ENCODE measurements at regions not wholly inside any gene's neighbourhood (a gene's known extent, or its start where the extent isn't known, plus 50 kb on each side); places are given as distances from the start of the nearest gene placed in this dataset.

DNA sequence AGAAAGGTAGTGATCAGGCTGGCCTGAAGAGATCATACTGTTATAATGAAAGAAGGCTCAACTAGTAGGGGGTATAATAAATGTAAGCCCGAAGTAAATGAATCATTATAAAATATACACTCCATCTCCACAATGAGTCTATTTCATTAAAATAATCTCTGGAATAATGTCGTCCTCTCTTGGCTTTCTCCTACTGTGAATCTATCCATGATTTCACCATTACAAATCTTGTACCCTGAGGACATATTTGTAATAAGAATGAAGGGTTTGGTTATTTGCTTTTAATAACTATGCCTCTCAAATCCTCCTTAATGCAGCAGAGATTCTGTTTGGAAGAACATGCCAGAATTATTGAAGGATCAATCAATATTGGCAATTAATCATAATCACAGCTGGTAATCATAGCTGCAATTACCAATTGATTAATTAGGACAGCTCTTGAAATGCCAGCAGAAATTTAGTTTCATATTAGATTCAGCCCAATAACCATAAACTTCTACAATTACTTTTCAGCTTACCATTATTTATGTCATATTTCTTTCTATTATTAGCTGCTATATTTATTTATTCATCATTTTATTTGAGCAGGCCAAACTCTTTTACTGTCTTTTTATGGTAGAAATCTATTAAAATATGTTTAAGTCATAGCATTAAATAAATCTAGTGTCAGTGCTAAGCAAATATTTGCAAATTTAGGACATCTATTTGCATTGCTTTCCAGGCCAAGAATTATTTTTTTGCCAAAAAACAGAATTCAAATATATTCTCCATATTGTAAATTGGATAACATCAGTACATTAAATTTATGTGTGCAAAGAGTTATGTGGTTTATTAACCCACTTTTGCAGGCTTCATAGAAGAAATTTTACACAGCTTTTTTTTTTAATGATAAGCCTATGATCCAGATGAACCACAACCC is 588.4 kb upstream of the LRRC4C start:
- no peaks in the 10 kb centered on the region for H3K9me3 ChIP-seq (ENCODE audit: insufficient read depth, low read length)
- H3K4me1 ChIP-seq (ENCODE audit: low read length): peaks cover 12% of the 10 kb centered on the region
- H3K27me3 ChIP-seq (ENCODE audit: low read depth, low read length): no peaks in the 10 kb centered on the region
- no peaks in the 10 kb centered on the region for H4K20me1 ChIP-seq (ENCODE audit: insufficient read depth, low read length)
- peak overlapping the region; percentile 18; the same call in 1 of the 2 replicates for H2AFZ ChIP-seq (ENCODE audit: low read depth, low read length)
- no peak overlapping the region for H3K9ac ChIP-seq (ENCODE audit: low read length)
- H3K79me2 ChIP-seq (ENCODE audit: low read length): no peaks in the 10 kb centered on the region
- no peaks in the 10 kb centered on the region for H3K36me3 ChIP-seq (replicated peaks; ENCODE audit: low read depth, low read length)
- no peak overlapping the region for H3K27ac ChIP-seq (ENCODE audit: low read length)
- H3K4me3 ChIP-seq (ENCODE audit: low read length): no peak overlapping the region
- H3K4me2 ChIP-seq (ENCODE audit: low read length): peak overlapping the region; percentile 33
- TF ChIP-seq, protein P1, sequence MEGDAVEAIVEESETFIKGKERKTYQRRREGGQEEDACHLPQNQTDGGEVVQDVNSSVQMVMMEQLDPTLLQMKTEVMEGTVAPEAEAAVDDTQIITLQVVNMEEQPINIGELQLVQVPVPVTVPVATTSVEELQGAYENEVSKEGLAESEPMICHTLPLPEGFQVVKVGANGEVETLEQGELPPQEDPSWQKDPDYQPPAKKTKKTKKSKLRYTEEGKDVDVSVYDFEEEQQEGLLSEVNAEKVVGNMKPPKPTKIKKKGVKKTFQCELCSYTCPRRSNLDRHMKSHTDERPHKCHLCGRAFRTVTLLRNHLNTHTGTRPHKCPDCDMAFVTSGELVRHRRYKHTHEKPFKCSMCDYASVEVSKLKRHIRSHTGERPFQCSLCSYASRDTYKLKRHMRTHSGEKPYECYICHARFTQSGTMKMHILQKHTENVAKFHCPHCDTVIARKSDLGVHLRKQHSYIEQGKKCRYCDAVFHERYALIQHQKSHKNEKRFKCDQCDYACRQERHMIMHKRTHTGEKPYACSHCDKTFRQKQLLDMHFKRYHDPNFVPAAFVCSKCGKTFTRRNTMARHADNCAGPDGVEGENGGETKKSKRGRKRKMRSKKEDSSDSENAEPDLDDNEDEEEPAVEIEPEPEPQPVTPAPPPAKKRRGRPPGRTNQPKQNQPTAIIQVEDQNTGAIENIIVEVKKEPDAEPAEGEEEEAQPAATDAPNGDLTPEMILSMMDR (IDR thresholded peaks at IDR 0.05; ENCODE audit: low read depth, low read length): no peak
- no peak for TF ChIP-seq EZH2phosphoT487 (IDR thresholded peaks at IDR 0.05; ENCODE audit: low read depth)

- Histone ChIP-seq H4K20me1 (ENCODE audit: insufficient read depth, low read length) (no peaks in the 10 kb centered on the region), H3K27me3 (ENCODE audit: low read depth, low read length) (no peaks in the 10 kb centered on the region), H3K79me2 (ENCODE audit: low read length) (no peaks in the 10 kb centered on the region), H3K4me1 (ENCODE audit: low read length) (peaks cover 12% of the 10 kb centered on the region), H3K9me3 (ENCODE audit: insufficient read depth, low read length) (no peaks in the 10 kb centered on the region), H3K36me3 (replicated peaks; ENCODE audit: low read depth, low read length) (no peaks in the 10 kb centered on the region), H3K9ac (ENCODE audit: low read length) (no peak overlapping the region), H3K27ac (ENCODE audit: low read length) (no peak overlapping the region), H3K4me2 (ENCODE audit: low read length) (no peak overlapping the region), H3K4me3 (ENCODE audit: low read length) (no peak overlapping the region), H2AFZ (ENCODE audit: low read depth, low read length) (no peak overlapping the region)
- TF ChIP-seq, protein P1 (IDR thresholded peaks at IDR 0.05; ENCODE audit: low read depth, low read length): no peak
- no peak for TF ChIP-seq EZH2phosphoT487 (IDR thresholded peaks at IDR 0.05; ENCODE audit: low read depth)
These were observed 589.7 kb upstream of the LRRC4C start for GRCh38 chr11:42049186-42049585.

DNA sequence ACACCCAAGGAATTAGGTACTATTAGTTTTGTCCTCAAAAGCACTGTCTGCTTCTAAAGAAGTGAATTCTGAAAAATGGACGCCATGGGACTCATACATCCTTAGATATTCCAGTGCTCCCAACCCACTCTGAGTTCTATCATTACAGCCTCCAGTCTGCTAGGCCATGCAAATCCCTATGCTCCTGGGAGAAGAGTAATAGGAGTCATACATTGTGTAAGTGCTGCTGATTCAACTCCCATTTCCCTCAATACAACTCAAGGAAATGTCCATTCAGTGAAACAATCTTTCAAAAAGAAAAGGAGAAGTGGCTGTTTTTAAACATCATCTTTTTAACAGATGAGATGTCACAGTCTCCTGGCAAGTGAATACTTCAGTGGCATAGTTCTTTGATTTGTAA is 590.2 kb upstream of the LRRC4C start:
- H3K9me3 ChIP-seq (ENCODE audit: insufficient read depth, low read length): no peaks in the 10 kb centered on the region
- H3K79me2 ChIP-seq (ENCODE audit: low read length): no peaks in the 10 kb centered on the region
- no peaks in the 10 kb centered on the region for H3K27me3 ChIP-seq (ENCODE audit: low read depth, low read length)
- no peak overlapping the region for H3K4me2 ChIP-seq (ENCODE audit: low read length)
- H3K4me1 ChIP-seq (ENCODE audit: low read length): peaks cover 12% of the 10 kb centered on the region
- H3K4me3 ChIP-seq (ENCODE audit: low read length): no peak overlapping the region
- H3K27ac ChIP-seq (ENCODE audit: low read length): no peak overlapping the region
- H3K9ac ChIP-seq (ENCODE audit: low read length): no peak overlapping the region
- no peaks in the 10 kb centered on the region for H3K36me3 ChIP-seq (replicated peaks; ENCODE audit: low read depth, low read length)
- H2AFZ ChIP-seq (ENCODE audit: low read depth, low read length): no peak overlapping the region
- H4K20me1 ChIP-seq (ENCODE audit: insufficient read depth, low read length): no peaks in the 10 kb centered on the region
- TF ChIP-seq EZH2phosphoT487 (IDR thresholded peaks at IDR 0.05; ENCODE audit: low read depth): no peak
- TF ChIP-seq, protein P1 (IDR thresholded peaks at IDR 0.05; ENCODE audit: low read depth, low read length): no peak

GRCh38 chr11:42054351-42054900 is 595.0 kb upstream of the LRRC4C start:
- Histone ChIP-seq H3K79me2 (ENCODE audit: low read length) (no peaks in the 10 kb centered on the region), H3K9me3 (ENCODE audit: insufficient read depth, low read length) (no peaks in the 10 kb centered on the region), H3K9ac (ENCODE audit: low read length) (no peak overlapping the region), H4K20me1 (ENCODE audit: insufficient read depth, low read length) (no peaks in the 10 kb centered on the region), H2AFZ (ENCODE audit: low read depth, low read length) (no peak overlapping the region), H3K27ac (ENCODE audit: low read length) (no peak overlapping the region), H3K36me3 (replicated peaks; ENCODE audit: low read depth, low read length) (no peaks in the 10 kb centered on the region), H3K4me2 (ENCODE audit: low read length) (no peak overlapping the region), H3K4me1 (ENCODE audit: low read length) (no peaks in the 10 kb centered on the region), H3K27me3 (ENCODE audit: low read depth, low read length) (no peaks in the 10 kb centered on the region), H3K4me3 (ENCODE audit: low read length) (no peak overlapping the region)
- TF ChIP-seq, protein P1 (IDR thresholded peaks at IDR 0.05; ENCODE audit: low read depth, low read length): no peak
- no peak for TF ChIP-seq EZH2phosphoT487 (IDR thresholded peaks at IDR 0.05; ENCODE audit: low read depth)

Data from OCI-LY3 (cell line).